Bronchial epithelial cell (primary cell): ENCODE measurements at regions not wholly inside any gene's neighbourhood (a gene's known extent, or its start where the extent isn't known, plus 50 kb on each side); places are given as distances from the start of the nearest gene placed in this dataset.

Experiments used
- DNase-seq: peaks from one replicate; pipeline ENCODE4 v3.0.0-alpha.2; 2010; ENCODE audit warnings: low read depth
- FAIRE-seq: peaks from 2 replicates; lab custom pipeline; 2011; peaks lifted over from hg19 to GRCh38; lab: Jason Lieb, UNC
- H3K27me3 ChIP-seq: 2 replicates; pipeline ENCODE4 v1.5.1; 2011; ENCODE audit warnings: low read length; ENCODE audit not compliant: control insufficient read depth, insufficient read depth
- H3K36me3 ChIP-seq: 2 replicates; pipeline ENCODE4 v1.5.1; 2011; ENCODE audit warnings: low read length; ENCODE audit not compliant: control insufficient read depth, insufficient read depth
- H3K4me3 ChIP-seq: 2 replicates; pipeline ENCODE4 v1.5.1; 2011; ENCODE audit warnings: mild to moderate bottlenecking, low read depth, low read length, control low read depth
- TF ChIP-seq, protein P1 (sequence below): IDR thresholded peaks from 2 replicates; pipeline ENCODE4 v1.5.1; 2011; ENCODE audit warnings: mild to moderate bottlenecking, moderate library complexity, low read length, control low read depth, inconsistent platforms; ENCODE audit not compliant: insufficient read depth, severe bottlenecking

GRCh38 chr5:8434501-8434900, 565.6 kb downstream of the MTRR start:
- DNase-seq (no peak), FAIRE-seq (no peak)
- Histone ChIP-seq H3K36me3 (no peaks in the 10 kb centered on the region), H3K4me3 (no peak overlapping the region), H3K27me3 (no peaks in the 10 kb centered on the region)
- TF ChIP-seq, protein P1, sequence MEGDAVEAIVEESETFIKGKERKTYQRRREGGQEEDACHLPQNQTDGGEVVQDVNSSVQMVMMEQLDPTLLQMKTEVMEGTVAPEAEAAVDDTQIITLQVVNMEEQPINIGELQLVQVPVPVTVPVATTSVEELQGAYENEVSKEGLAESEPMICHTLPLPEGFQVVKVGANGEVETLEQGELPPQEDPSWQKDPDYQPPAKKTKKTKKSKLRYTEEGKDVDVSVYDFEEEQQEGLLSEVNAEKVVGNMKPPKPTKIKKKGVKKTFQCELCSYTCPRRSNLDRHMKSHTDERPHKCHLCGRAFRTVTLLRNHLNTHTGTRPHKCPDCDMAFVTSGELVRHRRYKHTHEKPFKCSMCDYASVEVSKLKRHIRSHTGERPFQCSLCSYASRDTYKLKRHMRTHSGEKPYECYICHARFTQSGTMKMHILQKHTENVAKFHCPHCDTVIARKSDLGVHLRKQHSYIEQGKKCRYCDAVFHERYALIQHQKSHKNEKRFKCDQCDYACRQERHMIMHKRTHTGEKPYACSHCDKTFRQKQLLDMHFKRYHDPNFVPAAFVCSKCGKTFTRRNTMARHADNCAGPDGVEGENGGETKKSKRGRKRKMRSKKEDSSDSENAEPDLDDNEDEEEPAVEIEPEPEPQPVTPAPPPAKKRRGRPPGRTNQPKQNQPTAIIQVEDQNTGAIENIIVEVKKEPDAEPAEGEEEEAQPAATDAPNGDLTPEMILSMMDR, result no peak

GRCh38 chr5:8436924-8437323, 568.0 kb downstream of the MTRR start:
- Histone ChIP-seq H3K36me3 (no peaks in the 10 kb centered on the region), H3K27me3 (no peaks in the 10 kb centered on the region), H3K4me3 (no peak overlapping the region)
- TF ChIP-seq, protein P1, result no peak
- no peak for FAIRE-seq
- DNase-seq, result no peak

- Histone ChIP-seq H3K36me3 (no peaks in the 10 kb centered on the region), H3K4me3 (no peak overlapping the region), H3K27me3 (no peaks in the 10 kb centered on the region)
- DNase-seq (no peak), FAIRE-seq (no peak)
- TF ChIP-seq, protein P1, result no peak
Measured at GRCh38 chr5:8445139-8445538, 576.2 kb downstream of the MTRR start.

- H3K36me3 ChIP-seq, result no peaks in the 10 kb centered on the region
- DNase-seq (no peak), FAIRE-seq (no peak)
- no peak overlapping the region for H3K4me3 ChIP-seq
- TF ChIP-seq, protein P1, result no peak
- no peaks in the 10 kb centered on the region for H3K27me3 ChIP-seq
Measured at GRCh38 chr5:8446179-8446578, 577.2 kb downstream of the MTRR start.

DNA sequence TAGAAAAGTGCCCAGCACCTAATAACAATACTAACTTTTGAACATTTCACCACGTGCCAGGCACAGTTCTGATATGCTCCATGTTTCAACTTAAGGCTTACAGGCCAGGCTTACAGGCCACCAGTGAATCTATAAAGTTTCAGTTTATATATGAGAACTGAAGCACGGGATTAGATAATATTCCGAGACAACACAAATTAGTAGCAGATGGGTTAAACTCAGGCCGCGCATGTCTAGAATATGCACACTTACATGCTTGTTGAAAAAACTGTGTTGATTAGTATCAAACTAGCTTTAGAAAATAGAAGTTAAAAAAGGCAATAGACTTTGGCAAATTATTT, 587.9 kb downstream of the MTRR start:
- TF ChIP-seq, protein P1, result no peak
- Histone ChIP-seq H3K36me3 (peaks cover 2% of the 10 kb centered on the region), H3K4me3 (no peak overlapping the region), H3K27me3 (no peaks in the 10 kb centered on the region)
- FAIRE-seq (no peak), DNase-seq (no peak)
